ENCODE measurements at regions not wholly inside any gene's neighbourhood (a gene's known extent, or its start where the extent isn't known, plus 50 kb on each side); places are given as distances from the start of the nearest gene placed in this dataset.
A peak's percentile ranks its signal among the peaks of the same experiment; 100 is the strongest.
"Not testable (repeated sequence)": the region's sequence is repeated elsewhere in the genome, so short reads cannot be mapped to it uniquely, and the experiment has no call there.

DNA sequence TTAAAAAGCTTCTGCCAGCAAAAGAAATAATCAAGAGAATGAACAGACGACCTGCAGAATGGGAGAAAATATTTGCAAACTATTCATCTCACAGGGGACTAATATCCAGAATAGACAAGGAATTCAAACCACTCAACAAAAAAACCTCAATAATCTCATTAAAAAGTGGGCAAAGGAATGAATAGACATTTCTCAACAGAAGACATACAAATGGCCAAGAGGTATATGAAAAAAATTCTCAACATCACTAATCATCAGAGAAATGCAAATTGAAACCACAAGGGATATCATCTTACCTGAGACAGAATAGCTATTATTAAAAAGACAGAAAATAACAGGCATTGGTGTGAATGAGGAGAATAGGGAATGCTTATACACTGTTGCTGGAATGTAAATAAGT, 270.0 kb downstream of the DACT1 start:
- DNase-seq = no peak

DNA sequence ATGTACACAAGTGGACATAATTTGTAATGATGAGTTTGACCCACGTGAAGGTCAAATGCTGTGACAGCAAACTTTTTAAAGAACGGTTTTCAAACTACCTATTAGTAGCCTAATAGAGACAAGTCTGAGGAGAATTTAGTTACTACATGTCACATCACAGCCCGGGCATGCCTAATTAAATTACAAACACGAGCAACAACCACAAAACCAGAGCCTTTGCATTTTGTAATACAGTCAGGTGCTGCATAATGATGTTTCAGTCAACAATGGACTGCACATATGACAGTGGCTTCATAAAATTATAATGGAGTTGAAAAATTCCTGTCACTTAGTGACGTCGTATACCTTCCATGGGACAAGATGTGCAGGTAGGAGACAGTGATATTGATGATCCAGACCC, 274.5 kb downstream of the DACT1 start:
- DNase-seq = no peak

DNA sequence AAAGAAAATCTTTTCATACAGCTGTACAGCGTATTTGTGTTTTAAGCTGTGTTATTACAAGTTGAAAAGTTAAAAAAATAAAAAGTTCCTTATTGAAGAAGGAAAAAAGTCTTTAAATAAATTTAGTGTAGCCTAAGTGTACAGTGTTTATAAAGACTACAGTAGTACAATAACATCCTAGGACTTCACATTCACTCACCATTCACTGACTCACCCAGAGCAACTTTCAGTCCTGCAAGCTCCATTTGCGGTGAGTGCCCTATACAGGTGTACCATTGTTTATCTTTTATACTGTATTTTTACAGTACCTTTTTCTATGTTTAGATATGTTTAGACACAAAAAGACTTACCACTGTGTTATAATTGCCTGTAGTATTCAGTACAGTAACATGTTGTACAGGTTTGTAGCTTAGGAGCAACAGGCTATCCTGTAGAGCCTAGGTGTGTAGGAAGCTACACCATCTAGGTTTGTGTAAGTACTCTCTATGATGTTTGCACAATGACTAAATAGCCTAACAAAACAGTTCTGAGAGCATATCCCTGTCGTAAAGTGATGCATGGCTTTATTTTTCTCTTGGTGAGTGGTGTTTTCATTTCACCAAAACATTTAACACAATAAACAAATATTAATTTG, 275.2 kb downstream of the DACT1 start:
- no peak for DNase-seq

DNA sequence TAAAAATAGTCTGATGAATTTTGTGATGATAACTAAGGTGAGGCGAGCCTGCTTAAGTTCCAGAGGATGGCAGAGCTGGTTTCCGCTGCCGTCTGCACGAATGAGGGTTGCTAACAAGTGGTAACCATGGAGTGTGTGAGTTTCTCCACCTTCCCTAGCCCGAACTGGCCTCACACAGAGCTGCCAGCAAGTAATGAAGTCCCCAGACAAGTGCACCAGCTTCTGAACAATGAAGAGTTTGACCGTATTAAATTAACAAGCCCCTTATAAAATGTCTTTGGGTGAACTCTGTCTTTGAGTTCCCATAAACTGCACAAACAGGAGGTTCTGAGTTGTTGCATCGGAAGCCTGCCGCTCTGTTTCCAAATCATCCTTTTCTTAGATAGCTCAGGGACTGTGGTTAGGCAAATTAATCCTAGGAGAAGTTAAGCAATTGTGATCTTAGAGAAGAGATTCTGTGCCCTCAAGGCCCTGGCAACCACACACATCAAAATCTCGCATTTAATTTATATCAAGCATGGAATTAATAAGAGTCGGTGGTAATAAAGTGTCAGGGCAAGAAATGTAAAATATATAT, 274.1 kb upstream of the DAAM1 start:
- no peak for DNase-seq

DNA sequence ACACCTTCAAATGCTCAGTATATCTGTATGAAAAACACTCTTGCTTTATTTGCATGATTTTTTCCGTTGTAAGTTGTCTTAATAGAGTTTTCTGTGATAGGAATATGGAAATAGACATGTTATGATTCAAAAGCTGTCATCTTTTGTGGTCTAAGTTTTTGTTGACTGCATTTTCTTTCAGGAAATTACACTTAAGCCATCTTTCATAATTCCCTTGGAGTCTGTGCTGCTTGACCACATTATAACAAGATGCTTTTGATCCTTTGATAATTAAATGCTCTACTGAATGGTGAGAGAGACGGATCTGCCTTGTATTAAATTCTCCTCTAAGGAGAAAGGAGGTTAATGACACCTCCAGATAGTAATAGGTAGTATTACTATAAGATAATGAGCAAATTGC, 272.8 kb upstream of the DAAM1 start:
- DNase-seq = no peak

DNA sequence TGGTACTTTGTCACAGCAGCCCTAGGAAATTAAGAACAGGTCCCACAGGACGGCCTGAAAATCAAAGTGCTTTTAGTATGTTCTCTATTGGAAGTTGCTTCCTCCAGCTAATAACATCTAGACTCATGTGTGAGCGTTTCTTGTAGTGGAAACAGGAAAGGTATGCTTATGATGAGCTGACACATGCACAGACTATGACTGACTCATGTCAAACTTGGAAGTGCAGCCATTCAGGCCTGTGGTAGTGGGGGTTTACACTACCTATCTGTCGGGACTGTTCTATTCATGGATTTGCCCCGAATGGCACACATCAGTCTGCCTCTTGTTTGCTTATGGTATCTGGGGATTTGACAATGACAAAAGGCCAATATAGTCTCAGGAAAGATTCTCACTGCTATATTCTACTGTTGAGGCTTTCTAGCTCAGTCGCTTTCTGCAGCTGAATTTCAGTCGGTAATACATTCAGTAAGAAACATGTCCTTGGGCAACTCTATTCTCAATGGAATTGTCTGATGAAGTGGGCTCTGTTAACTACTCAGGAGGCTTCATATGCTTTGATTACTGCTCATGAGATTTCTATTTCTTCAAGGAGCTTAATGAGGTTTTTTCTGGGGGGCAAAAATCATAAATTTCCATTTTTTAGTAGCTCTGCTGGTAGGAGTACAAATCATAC, 270.3 kb upstream of the DAAM1 start:
- no peak for DNase-seq

DNA sequence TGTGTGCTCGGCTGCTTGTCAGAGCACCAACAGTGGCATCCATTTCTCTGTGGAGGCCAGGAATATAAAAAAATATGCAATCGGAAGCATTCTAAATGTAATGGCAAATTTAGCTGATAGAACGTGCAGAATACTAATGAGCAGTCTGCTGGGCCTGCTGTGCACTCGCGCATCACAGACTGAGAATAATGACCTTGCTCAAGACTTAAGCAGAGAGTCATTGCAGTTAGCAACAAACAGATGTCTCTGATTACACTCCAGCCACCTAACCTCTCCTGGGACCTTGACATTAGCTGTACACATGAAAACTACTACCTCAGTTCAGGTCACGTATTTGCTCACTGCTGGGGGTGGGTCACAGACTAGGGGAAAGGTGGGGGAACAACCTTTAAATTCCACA, 269.2 kb upstream of the DAAM1 start:
- no peak for DNase-seq

DNA sequence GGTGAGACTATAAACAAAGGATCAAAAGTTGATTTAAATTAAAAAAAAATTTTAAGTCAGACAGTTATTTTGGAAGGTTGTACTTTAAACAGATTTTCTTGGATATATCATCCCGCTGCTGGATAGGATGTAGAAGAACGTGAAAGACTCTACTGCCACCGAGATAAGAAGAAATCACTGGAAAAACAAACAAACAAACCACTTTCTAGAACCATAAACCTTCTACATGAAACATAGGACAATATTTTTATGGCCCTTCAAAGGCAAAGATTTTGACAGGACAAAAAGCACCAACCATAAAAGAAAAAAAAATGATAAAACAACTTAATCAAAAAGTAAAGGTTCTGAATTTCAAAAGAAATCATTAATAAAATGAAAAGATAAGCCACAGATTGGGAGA, 268.2 kb upstream of the DAAM1 start:
- no peak for DNase-seq

DNA sequence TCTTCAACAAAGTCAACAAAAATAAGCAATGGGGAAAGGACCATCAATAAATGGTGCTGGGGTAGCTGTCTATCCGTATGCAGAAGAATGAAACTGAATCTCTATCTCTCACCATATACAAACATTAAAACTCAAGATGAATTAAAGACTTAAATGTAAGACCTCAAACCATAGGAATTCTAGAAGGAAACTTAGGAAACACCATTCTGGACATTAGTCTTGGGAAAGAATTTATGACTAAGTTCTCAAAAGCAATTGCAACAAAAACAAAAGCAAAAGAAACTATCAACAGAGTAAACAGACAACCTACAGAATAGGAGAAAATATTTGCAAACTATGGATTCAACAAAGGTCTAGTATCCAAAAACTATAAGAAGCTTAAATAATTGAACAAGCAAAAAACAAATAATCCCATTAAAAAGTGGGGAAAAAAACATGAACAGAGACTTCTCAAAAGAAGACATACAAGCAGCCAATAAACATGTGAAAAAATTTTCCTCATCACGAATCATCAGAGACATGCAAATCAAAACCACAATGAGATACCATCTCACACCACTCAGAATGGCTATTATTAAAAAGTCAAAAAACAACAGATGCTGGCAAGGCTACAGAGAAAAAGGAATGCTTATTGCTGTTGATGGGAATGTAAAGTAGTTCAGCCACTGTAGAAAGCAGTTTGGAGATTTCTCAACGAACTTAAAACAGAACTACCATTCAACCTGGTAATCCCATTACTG, 266.1 kb upstream of the DAAM1 start:
- DNase-seq = not testable (repeated sequence)

DNA sequence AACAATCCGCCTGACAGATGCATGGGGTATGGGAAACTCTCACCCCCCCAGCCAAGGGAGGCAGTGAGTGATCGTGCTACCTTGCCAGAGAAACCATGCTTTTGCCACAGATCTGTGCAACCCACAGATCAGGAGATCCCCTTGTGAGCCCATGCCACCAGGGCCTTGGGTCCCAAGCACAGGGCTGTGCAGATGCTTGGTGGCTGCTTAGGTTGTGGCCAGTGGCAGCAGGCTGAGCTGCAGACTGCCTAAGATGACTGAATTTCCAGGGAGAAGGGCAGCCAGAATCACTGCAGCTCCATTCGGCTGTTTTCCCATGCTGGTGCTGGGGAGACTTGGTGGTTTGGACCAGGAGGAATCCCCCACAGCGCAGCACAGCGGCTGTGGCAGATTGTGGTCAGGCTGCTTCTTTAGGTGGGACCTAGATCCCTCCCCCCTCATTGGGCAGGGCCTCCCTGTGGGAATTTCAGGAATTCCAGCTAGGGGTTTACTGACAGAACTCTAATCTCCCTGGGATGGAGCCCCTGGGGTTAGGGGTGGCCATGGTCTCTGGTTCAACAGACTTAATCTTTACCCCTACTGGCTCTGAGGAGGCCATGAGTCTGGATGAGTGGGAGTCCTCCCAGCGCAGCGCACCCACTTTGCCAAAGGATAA, 264.6 kb upstream of the DAAM1 start:
- no peak for DNase-seq

DNA sequence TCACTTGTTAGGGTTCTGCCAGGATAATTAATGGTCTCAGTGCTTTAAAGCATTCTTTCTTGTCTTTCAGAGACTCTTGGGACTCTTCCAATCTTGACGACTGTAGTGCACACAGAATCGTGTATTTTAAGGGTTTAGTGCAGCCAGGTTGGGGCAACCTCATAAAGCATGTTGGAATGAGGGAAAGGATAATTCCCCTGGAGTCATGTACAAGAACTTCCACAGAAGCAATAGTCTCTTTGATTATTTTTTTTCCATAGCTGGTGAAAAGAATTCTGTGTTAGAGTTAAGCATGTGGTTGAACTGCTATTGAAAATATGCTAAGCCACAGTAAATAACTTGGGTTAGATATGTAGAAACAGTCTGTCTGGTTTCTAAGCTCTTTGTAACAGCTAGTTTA, 246.8 kb upstream of the DAAM1 start:
- no peak for DNase-seq

DNA sequence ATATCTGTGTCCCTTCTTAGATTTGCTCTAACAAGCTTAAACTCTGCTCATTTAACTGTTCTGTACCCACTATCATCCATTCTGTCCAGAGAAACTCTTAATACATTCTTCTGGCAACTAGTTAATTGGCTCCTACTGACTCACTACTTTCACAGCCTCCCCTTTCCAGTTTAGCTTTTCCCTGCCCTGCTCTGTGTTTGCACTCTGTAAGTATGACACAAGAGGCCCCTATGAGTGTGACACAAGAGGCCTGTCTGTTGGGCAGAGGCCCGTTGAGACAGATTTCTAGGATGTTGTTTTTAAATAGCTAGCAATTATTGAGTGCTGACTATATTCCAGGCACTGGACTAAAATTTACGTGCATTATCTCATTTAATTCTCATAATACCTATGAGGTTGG, 246.0 kb upstream of the DAAM1 start:
- DNase-seq = no peak

DNA sequence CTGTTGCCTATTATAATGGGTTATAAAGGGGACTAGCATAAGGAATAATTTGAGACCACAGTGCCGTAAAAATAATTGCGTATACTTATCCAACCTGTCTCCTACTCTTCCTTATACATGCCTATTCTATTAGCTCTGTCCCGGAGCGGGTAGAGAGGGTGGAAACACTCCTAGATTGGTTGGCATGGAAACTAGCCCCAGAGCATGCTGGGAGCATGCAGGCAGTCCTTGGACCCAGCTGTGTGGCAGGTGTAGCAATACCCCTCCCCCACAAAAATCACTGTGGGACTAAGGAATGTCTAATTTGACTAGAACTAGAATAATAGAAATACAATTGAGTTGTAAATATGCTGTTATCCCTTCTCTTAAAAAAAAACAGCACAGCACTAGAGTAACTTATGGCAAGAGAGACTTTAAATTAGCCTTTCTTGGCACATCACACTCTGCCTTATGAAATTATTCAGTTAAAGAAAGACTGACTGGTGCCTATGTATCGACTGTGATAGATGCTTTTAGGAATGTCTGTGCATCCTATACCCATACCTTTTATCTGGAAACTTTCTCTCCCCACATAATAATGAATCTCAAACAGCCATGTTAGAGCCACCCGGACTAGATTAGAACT, 244.0 kb upstream of the DAAM1 start:
- DNase-seq = no peak

DNA sequence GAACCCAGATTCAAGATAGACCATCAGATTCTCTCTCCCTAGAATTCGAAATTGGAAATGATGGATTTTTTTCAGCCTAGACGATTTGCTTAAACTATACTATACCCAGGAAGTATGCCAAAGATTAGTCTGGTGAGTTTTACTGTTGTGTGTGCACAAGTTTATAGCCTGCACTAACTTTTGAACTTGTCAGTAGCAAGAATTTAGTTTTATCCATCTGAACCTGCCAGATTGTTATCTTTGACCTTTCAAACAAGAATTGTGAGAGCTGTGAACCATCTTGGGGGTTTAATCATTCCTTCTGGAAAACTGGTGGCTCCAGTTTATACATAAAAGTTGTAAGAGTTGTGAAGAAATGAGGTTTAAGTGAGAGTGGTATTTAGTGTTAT, 243.5 kb upstream of the DAAM1 start:
- no peak for DNase-seq

DNA sequence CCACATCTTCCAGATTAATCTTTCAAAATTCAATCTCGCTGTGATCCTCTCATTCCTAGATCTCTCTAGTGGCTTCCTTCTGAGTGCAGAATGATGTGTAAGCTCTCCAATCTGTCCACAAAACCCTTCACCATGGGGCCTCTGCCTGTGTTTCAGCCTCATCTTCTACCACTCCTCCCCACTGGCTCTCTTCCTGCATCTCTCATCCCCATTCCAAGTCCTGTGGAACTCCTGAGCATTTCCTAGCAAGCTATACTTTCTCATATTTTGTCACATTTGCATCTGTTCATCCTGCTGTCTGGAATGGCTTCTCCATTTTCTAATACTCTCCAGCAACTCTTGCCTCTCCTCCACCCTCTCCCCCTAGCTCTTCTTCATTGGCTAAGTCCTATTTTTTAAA, 242.0 kb upstream of the DAAM1 start:
- no peak for DNase-seq

DNA sequence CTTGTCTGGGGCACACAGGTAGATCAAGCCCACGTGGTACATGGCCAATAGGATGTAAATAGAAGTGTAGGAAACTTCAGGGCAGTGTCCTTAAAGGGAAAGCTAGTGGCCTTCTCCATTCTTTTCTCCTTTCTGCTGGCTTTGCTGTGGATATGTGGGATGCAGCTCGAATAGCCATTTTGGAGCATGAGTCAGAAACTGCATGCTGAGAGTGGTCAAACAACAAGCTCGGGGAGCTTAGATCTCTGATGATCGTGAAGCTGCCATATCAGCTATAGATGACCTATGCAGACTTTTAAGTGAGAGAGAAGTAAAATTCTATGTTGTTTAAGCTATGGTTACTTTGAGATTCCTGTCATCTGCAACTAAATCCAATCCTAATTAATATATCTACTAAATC, 241.3 kb upstream of the DAAM1 start:
- DNase-seq = no peak

DNA sequence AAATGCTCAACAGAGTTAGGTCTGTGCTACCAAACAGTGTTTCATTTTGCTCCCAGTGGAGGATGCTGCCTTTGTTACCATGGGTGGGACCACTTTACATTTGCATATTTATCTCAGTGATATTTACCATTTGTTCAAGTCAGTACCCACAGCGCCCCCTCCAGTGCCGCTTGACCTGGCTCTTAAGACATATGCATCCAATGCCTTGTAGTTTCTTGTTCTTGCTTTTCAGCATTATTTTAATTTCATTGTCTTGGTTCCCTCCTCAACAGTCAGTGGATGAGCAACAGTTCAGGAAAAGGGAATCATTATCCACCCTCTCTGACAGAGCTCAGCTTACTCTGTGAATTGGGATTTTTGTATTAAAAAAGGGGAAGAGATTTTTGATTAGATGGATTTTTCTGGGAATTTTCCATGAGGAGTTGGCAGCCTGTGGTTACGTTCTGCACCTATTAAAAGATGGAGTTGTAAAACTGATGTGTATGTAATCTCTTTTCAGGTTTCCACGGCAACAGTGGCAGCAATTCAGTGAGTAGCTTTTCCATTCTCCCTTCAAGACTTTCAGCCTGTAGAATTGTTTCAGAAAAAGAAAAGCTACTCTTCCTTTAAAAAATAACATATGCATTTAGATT, 240.5 kb upstream of the DAAM1 start:
- DNase-seq = no peak

DNA sequence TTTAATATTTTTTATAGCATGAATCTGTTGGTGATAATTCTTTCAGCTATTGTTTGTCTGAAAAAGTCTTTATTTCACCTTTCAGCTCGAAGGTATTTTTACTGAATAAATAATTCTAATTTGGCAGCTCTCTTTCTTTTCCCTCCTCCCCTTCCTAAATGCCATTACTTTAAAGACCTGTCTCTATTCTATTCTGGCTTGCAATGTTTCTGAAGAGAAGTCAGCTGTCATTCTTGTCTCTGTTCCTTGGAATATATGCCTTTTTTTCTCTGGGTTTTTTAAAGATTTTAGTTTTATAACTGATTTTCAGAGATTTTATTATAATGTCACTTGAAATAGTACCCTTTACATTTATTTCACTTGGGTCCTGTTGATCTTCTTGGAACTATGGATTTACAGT, 237.9 kb upstream of the DAAM1 start:
- DNase-seq = no peak

DNA sequence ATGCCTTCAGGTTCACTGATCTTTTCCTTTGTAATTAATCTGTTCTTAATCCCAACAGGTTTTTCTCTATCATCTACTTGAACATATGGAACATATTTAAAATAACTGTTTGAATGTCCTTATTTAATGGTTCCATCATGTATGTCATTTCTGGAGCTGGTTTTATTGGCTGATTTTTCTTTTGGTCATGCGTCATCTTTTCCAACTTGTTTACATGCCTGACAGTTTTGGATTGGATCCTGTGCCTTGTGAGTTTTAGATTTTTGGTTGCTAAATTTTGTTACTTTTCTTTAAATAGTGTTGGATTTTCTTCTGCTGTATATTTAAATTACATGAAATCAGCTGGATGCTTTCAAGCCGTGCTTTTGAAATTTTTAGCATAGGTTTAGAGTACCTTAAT, 237.3 kb upstream of the DAAM1 start:
- DNase-seq = no peak

DNA sequence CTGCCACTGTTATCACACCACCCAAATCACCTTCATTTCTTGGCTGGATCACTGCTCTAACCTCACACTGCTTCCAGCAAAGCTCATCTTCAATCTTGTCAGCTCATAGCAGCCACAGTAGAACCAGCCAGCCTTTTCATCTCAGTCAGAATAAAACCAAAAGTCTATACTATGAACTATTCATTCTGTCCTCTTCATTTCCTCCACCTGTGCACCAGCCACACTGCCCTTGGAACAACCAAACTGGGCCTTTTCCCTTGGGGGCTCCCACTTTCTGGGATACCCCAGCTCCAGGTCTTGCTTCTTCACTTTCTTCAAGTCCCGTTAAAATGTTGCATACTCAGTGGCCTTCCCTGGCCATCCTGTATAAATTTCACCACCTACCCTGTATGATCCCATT, 234.4 kb upstream of the DAAM1 start:
- DNase-seq = no peak

DNA sequence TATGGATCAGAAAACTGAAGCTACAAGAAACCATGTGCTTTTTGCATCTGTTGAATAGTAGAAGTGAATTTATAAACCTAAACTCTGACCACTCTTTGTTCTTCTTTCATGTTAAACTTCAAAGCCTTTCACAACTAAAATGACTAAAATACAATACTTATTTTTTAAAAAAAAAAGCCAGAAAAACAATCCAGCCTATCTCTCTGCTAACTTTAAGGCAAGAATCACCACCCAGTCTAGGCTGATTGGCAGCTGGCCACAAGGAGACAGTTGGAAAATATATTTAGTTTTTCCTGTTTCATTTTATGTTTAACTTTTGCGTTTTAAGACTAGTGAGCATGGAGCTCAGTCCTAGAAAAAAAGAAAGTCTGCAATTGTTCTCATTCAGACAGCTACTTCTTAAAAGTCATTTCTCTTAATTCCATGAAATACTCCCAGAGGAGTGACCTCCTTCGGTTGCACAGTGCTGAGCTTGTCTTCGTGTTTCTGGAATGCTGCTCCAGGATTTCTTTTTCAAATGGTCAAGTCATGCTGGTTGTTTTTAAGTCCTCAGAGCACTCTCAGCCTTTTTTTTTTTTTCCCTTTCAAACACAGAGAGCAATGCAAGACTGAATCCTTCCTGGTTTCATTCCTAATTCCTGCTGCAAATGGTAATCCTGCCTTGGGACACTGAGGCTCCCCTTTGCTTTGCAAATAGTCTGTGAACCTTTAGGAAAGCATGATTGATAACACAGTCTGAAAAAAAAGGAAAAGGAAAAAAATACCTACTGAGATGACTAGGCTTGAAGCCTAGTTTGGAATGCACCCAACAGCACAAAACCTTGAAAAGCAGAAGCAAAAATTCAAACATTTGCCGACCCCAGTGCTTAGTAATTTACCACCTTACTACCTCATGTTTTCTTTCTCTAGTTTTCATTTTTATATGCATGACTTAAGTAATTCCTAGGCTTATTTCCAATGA, 233.3 kb upstream of the DAAM1 start:
- DNase-seq = peak; percentile 22

All from hematopoietic multipotent progenitor cell treated with erythropoietin and hydrocortisone succinate and interleukin-3 and kit ligand, for 6 days (in vitro differentiated cells).